AG04450 (cell line): ENCODE measurements at regions not wholly inside any gene's neighbourhood (a gene's known extent, or its start where the extent isn't known, plus 50 kb on each side); places are given as distances from the start of the nearest gene placed in this dataset.

ENCODE experiments used
- CTCF ChIA-PET: fragments of 300-600, 350-600 bp; formaldehyde crosslinking; extraction: SDS; loops from one replicate; lab custom pipeline; 2022; ENCODE audit warnings: antibody characterized with exemption, inconsistent platforms; lab: Charles Lee
- POLR2A ChIA-PET: fragments of 350-600 bp; formaldehyde crosslinking; extraction: SDS; loops from one replicate; lab custom pipeline; 2021; ENCODE audit warnings: antibody characterized with exemption, inconsistent platforms; lab: Yijun Ruan, JAX
- DNase-seq: peaks from one replicate; pipeline ENCODE4 v3.0.0-alpha.2; 2011; ENCODE audit warnings: low read depth, low spot score
- H3K27ac ChIP-seq: one replicate; pipeline ENCODE4 v1.5.1; 2012; ENCODE audit warnings: low read depth, low read length, control low read depth
- H3K27me3 ChIP-seq: one replicate; pipeline ENCODE4 v1.6.0; 2012; ENCODE audit warnings: low read length; ENCODE audit not compliant: control insufficient read depth, insufficient read depth
- H3K4me3 ChIP-seq: 2 replicates; pipeline ENCODE4 v1.5.1; 2011; ENCODE audit warnings: mild to moderate bottlenecking, low read depth, low read length, control low read depth
- H3K9me3 ChIP-seq: 2 replicates; pipeline ENCODE4 v1.5.1; 2012; ENCODE audit warnings: low read length; ENCODE audit not compliant: control insufficient read depth, insufficient read depth
- TF ChIP-seq, protein P1 (sequence below): IDR thresholded peaks from 2 replicates; pipeline ENCODE4 v1.5.1; 2011; ENCODE audit warnings: low read depth, low read length, control low read depth, inconsistent platforms

DNA sequence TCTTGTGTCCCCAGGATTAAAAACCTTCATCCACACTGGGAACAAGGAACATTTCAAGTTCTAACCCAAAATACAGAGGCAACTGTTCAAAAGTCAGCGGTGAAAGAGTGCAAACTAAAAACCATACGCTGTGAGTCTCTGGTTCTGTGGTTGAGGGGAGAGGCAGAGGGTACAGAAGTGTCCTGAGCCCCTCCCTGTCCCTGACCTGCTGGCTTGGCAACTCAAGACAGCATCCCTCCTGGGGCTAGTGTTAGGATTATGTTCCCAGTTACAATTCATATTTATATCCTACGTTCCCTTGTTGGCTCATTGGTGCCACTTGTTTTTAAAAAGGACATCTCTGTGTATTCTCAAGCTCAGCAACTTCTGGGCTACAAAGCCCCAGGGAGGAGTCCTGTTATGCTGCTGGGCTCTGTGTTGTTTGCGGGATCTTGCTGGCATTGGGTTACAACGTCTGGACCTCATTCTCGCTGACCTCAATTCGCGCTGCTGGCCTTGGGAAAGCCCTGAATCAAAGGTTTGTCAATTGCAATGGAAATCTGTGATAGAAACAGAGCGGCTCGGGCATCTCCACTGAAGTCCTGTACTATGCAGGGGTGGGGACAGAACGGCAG, 420.8 kb downstream of the FUT8 start:
- no peak for DNase-seq
- H3K9me3 ChIP-seq = no peaks in the 10 kb centered on the region
- ChIA-PET POLR2A (no interaction called here), CTCF (interaction anchor here (0.9 to 2.9 kb wide), 6 partner anchors 10 to 669 kb away, joined by 3 to 22 read pairs (median 4); partner anchors contain the start of gene FUT8)
- TF ChIP-seq, protein P1, sequence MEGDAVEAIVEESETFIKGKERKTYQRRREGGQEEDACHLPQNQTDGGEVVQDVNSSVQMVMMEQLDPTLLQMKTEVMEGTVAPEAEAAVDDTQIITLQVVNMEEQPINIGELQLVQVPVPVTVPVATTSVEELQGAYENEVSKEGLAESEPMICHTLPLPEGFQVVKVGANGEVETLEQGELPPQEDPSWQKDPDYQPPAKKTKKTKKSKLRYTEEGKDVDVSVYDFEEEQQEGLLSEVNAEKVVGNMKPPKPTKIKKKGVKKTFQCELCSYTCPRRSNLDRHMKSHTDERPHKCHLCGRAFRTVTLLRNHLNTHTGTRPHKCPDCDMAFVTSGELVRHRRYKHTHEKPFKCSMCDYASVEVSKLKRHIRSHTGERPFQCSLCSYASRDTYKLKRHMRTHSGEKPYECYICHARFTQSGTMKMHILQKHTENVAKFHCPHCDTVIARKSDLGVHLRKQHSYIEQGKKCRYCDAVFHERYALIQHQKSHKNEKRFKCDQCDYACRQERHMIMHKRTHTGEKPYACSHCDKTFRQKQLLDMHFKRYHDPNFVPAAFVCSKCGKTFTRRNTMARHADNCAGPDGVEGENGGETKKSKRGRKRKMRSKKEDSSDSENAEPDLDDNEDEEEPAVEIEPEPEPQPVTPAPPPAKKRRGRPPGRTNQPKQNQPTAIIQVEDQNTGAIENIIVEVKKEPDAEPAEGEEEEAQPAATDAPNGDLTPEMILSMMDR = no peak
- no peak overlapping the region for H3K27ac ChIP-seq
- H3K27me3 ChIP-seq = peaks cover 11% of the 10 kb centered on the region
- no peak overlapping the region for H3K4me3 ChIP-seq

GRCh38 chr14:65834051-65834450, 421.5 kb downstream of the FUT8 start:
- DNase-seq = no peak
- Histone ChIP-seq H3K4me3 (no peak overlapping the region), H3K27ac (no peak overlapping the region), H3K9me3 (no peaks in the 10 kb centered on the region), H3K27me3 (peaks cover 4% of the 10 kb centered on the region)
- POLR2A ChIA-PET = no interaction called here
- TF ChIP-seq, protein P1 = no peak
- CTCF ChIA-PET = interaction anchor here (2.5 to 2.9 kb wide), 2 partner anchors 10 to 419 kb away, joined by 19 to 22 read pairs; no protein-coding TSS in a partner anchor

- ChIA-PET CTCF (interaction anchor here (2.9 kb wide), 1 partner anchor 11 kb away, joined by 22 read pairs; no protein-coding TSS in a partner anchor), POLR2A (no interaction called here)
- Histone ChIP-seq H3K27me3 (peaks cover 2% of the 10 kb centered on the region), H3K9me3 (no peaks in the 10 kb centered on the region), H3K27ac (no peak overlapping the region), H3K4me3 (no peak overlapping the region)
- TF ChIP-seq, protein P1 = no peak
- DNase-seq = no peak
These were observed 422.3 kb downstream of the FUT8 start for GRCh38 chr14:65834812-65835211.

- CTCF ChIA-PET = no interaction called here
- Histone ChIP-seq H3K4me3 (no peak overlapping the region), H3K9me3 (no peaks in the 10 kb centered on the region), H3K27ac (no peak overlapping the region), H3K27me3 (peaks cover 2% of the 10 kb centered on the region)
- POLR2A ChIA-PET = no interaction called here
- TF ChIP-seq, protein P1 = no peak
- DNase-seq = no peak
These were observed 423.0 kb downstream of the FUT8 start for GRCh38 chr14:65835501-65835900.

GRCh38 chr14:65838565-65838964, 426.0 kb downstream of the FUT8 start:
- DNase-seq = no peak
- CTCF ChIA-PET = interaction anchor here (1.8 kb wide), 1 partner anchor 14 kb away, joined by 8 read pairs; no protein-coding TSS in a partner anchor
- Histone ChIP-seq H3K9me3 (no peaks in the 10 kb centered on the region), H3K27me3 (peaks cover 2% of the 10 kb centered on the region), H3K4me3 (no peak overlapping the region), H3K27ac (no peak overlapping the region)
- POLR2A ChIA-PET = no interaction called here
- TF ChIP-seq, protein P1 = no peak
